ENCODE measurements at regions not wholly inside any gene's neighbourhood (a gene's known extent, or its start where the extent isn't known, plus 50 kb on each side); places are given as distances from the start of the nearest gene placed in this dataset.
A peak's percentile ranks its signal among the peaks of the same experiment; 100 is the strongest.
"Not testable (repeated sequence)": the region's sequence is repeated elsewhere in the genome, so short reads cannot be mapped to it uniquely, and the experiment has no call there.

- DNase-seq (ENCODE audit: low spot score) = no peak
These were observed 102.8 kb upstream of the SEC14L1 start for GRCh38 chr17:77037943-77038342.

- DNase-seq (ENCODE audit: low spot score) = no peak
These were observed 101.7 kb upstream of the SEC14L1 start for GRCh38 chr17:77038884-77039555.

- no peak for DNase-seq (ENCODE audit: low spot score)
These were observed 98.1 kb upstream of the SEC14L1 start for GRCh38 chr17:77042476-77043231.

GRCh38 chr17:77045441-77046041, 95.2 kb upstream of the SEC14L1 start:
- no peak for DNase-seq (ENCODE audit: low spot score)

- no peak for DNase-seq (ENCODE audit: low spot score)
These were observed 91.3 kb upstream of the SEC14L1 start for GRCh38 chr17:77049440-77049839.

- not testable (repeated sequence) for DNase-seq (ENCODE audit: low spot score)
These were observed 89.9 kb upstream of the SEC14L1 start for GRCh38 chr17:77050901-77051300.

- no peak for DNase-seq (ENCODE audit: low spot score)
These were observed 85.8 kb upstream of the SEC14L1 start for GRCh38 chr17:77054936-77055335.

- no peak for DNase-seq (ENCODE audit: low spot score)
These were observed 85.3 kb upstream of the SEC14L1 start for GRCh38 chr17:77055453-77055852.

- no peak for DNase-seq (ENCODE audit: low spot score)
These were observed 82.8 kb upstream of the SEC14L1 start for GRCh38 chr17:77058016-77058415.

- DNase-seq (ENCODE audit: low spot score) = no peak
These were observed 79.1 kb upstream of the SEC14L1 start for GRCh38 chr17:77061669-77062068.

GRCh38 chr17:77064598-77064997, 76.2 kb upstream of the SEC14L1 start:
- DNase-seq (ENCODE audit: low spot score) = no peak

GRCh38 chr17:77066165-77066564, 74.6 kb upstream of the SEC14L1 start:
- DNase-seq (ENCODE audit: low spot score) = no peak

- peak; percentile 66 for DNase-seq (ENCODE audit: low spot score)
These were observed 73.9 kb upstream of the SEC14L1 start for GRCh38 chr17:77066726-77067409.

GRCh38 chr17:77068915-77069314, 71.9 kb upstream of the SEC14L1 start:
- DNase-seq (ENCODE audit: low spot score) = no peak

- DNase-seq (ENCODE audit: low spot score) = no peak
These were observed 69.9 kb upstream of the SEC14L1 start for GRCh38 chr17:77070888-77071279.

- no peak for DNase-seq (ENCODE audit: low spot score)
These were observed 68.8 kb upstream of the SEC14L1 start for GRCh38 chr17:77071925-77072490.

- no peak for DNase-seq (ENCODE audit: low spot score)
These were observed 68.1 kb upstream of the SEC14L1 start for GRCh38 chr17:77072670-77073069.

- no peak for DNase-seq (ENCODE audit: low spot score)
These were observed 66.1 kb upstream of the SEC14L1 start for GRCh38 chr17:77074681-77075080.

GRCh38 chr17:77076124-77076830, 64.5 kb upstream of the SEC14L1 start:
- no peak for DNase-seq (ENCODE audit: low spot score)

- DNase-seq (ENCODE audit: low spot score) = no peak
These were observed 57.2 kb upstream of the SEC14L1 start for GRCh38 chr17:77083531-77083930.

GRCh38 chr17:77085926-77086432, 54.8 kb upstream of the SEC14L1 start:
- no peak for DNase-seq (ENCODE audit: low spot score)
